Upper lobe of right lung (tissue), 1 donor: ENCODE measurements at regions not wholly inside any gene's neighbourhood (a gene's known extent, or its start where the extent isn't known, plus 50 kb on each side); places are given as distances from the start of the nearest gene placed in this dataset.

ENCODE experiments used
- ATAC-seq: fragments of 200-7000 bp; cut with Tn5 transposase; one replicate; pipeline ENCODE4 v1.9.1; 2020; ENCODE audit warnings: mild to moderate bottlenecking, moderate library complexity
- DNase-seq: peaks from one replicate; pipeline ENCODE4 v3.0.0-alpha.2; 2020
- H3K27ac ChIP-seq: fragments of 200-600 bp; one replicate; pipeline ENCODE4 v1.8.0; 2022
- H3K27me3 ChIP-seq: fragments of 200-600 bp; one replicate; pipeline ENCODE4 v1.8.0; 2022; ENCODE audit warnings: mild to moderate bottlenecking
- H3K36me3 ChIP-seq: fragments of 200-600 bp; one replicate; pipeline ENCODE4 v1.8.0; 2022
- H3K4me1 ChIP-seq: fragments of 200-600 bp; one replicate; pipeline ENCODE4 v1.8.0; 2022
- H3K4me3 ChIP-seq: fragments of 200-600 bp; one replicate; pipeline ENCODE4 v1.8.0; 2022; ENCODE audit warnings: mild to moderate bottlenecking
- H3K9me3 ChIP-seq: fragments of 200-600 bp; one replicate; pipeline ENCODE4 v1.8.0; 2022
- CTCF ChIP-seq: fragments of 200-600 bp; IDR thresholded peaks from one replicate; pipeline ENCODE4 v1.8.0; 2022; ENCODE audit warnings: antibody characterized with exemption
- intact Hi-C: fragments of 100-400 bp; cut with DNase I; formaldehyde crosslinking; loops from one replicate; pipeline ENCODE4 v1.11.0; 2022
- donor health status: DM: no; HTN: yes; CAD: no; lungs with severe emphysema.

DNA sequence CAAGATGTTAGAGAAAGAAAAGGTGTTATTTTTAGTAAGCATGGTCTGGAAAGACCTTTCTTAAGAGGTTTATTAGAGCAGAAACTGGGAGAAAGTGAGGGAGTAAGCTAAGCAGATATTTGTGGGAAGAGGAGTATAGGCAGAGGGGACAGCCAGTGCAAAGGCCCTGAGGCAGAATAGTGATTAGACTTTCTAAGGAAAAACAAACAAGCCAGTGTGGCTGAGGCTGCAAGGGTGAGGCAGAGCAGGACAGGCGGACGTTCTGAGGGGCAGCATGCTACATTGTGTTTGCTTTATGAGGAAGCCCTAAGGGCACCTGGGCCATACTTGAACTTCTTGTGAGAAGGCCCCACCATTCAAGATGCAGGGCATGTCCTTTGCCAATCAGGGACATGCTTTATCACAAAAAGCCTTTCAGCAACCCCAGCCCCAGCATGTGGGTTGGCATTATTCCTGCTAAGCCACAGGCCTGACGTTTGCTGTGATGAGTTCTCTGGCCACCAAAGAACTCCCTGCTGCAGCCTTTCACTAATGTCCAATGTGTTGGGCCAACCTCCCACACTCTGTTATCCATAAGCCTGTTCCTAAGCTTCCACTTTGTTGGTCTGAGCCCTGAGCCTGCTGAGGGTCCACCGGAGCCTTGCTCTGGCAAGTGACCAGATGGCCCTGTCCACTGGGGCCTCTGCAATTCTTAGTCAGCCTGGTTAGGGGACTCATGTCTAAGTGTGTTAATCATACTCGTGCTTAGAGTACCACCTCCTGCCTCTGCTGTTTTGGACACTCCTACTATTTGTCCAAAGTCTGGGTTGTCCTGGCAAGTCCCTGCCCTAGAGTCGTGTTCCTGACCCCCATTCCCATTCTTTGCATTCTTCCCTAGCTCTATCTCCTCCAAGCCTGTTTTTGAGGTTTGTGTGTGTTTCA lies 209.9 kb upstream of the CTNNB1 start:
- TF ChIP-seq CTCF, result no peak
- no peak for DNase-seq
- H3K27ac ChIP-seq, result no peak overlapping the region
- no peaks in the 10 kb centered on the region for H3K36me3 ChIP-seq
- no peaks in the 10 kb centered on the region for H3K9me3 ChIP-seq
- H3K4me1 ChIP-seq, result no peaks in the 10 kb centered on the region
- ATAC-seq, result no peak
- H3K27me3 ChIP-seq, result no peaks in the 10 kb centered on the region
- intact Hi-C loops, result no loop called here
- H3K4me3 ChIP-seq, result no peak overlapping the region

GRCh38 chr3:40990062-40990456 lies 209.2 kb upstream of the CTNNB1 start:
- H3K4me1 ChIP-seq, result no peaks in the 10 kb centered on the region

GRCh38 chr3:40992023-40992422 lies 207.3 kb upstream of the CTNNB1 start:
- H3K9me3 ChIP-seq, result no peaks in the 10 kb centered on the region
- TF ChIP-seq CTCF, result no peak
- peaks cover 5% of the 10 kb centered on the region for H3K4me1 ChIP-seq
- no peak overlapping the region for H3K4me3 ChIP-seq
- intact Hi-C loops, result no loop called here
- H3K27me3 ChIP-seq, result no peaks in the 10 kb centered on the region
- H3K36me3 ChIP-seq, result no peaks in the 10 kb centered on the region
- H3K27ac ChIP-seq, result no peak overlapping the region
- ATAC-seq, result no peak
- DNase-seq, result no peak

More at GRCh38 chr3:40990062-40990456, 209.2 kb upstream of the CTNNB1 start:
- TF ChIP-seq CTCF, result no peak
- Histone ChIP-seq H3K36me3 (no peaks in the 10 kb centered on the region), H3K27ac (no peak overlapping the region), H3K4me3 (no peak overlapping the region), H3K27me3 (no peaks in the 10 kb centered on the region), H3K9me3 (no peaks in the 10 kb centered on the region)
- intact Hi-C loops, result no loop called here
- DNase-seq (no peak), ATAC-seq (no peak)

GRCh38 chr3:40994611-40995010 lies 204.7 kb upstream of the CTNNB1 start:
- Histone ChIP-seq H3K9me3 (no peaks in the 10 kb centered on the region), H3K27me3 (no peaks in the 10 kb centered on the region), H3K27ac (no peak overlapping the region), H3K4me3 (no peak overlapping the region), H3K36me3 (no peaks in the 10 kb centered on the region), H3K4me1 (peaks cover 5% of the 10 kb centered on the region)
- TF ChIP-seq CTCF, result no peak
- ATAC-seq, result no peak
- no peak for DNase-seq
- intact Hi-C loops, result no loop called here

GRCh38 chr3:40995271-40995670 lies 204.0 kb upstream of the CTNNB1 start:
- DNase-seq, result no peak
- H3K36me3 ChIP-seq, result no peaks in the 10 kb centered on the region

More at GRCh38 chr3:40995271-40995670, 204.0 kb upstream of the CTNNB1 start:
- H3K27me3 ChIP-seq, result no peaks in the 10 kb centered on the region
- peaks cover 5% of the 10 kb centered on the region for H3K4me1 ChIP-seq
- TF ChIP-seq CTCF, result no peak
- no peak for ATAC-seq
- intact Hi-C loops, result no loop called here
- H3K4me3 ChIP-seq, result no peak overlapping the region
- no peak overlapping the region for H3K27ac ChIP-seq
- H3K9me3 ChIP-seq, result no peaks in the 10 kb centered on the region
